HCT116 (cell line): ENCODE measurements at regions not wholly inside any gene's neighbourhood (a gene's known extent, or its start where the extent isn't known, plus 50 kb on each side); places are given as distances from the start of the nearest gene placed in this dataset.

Experiments
- ATAC-seq: fragments of 200-7000 bp; cut with Tn5 transposase; 2 replicates; pipeline ENCODE4 v1.9.1; 2020; ENCODE audit warnings: mild to moderate bottlenecking, moderate library complexity
- BruUV-seq: library from RNA; stranded (reverse); fragments of 400-500 nt; replicated peaks from 2 replicates; lab custom pipeline; 2021; lab: Mats Ljungman, UMichigan
- CTCF ChIA-PET: fragments of 300-600 bp; sonication (Branson Sonifier 250); formaldehyde crosslinking; loops from one replicate; lab custom pipeline; 2021; ENCODE audit warnings: antibody characterized with exemption; lab: Charles Lee
- POLR2A ChIA-PET: fragments of 300-600, 350-600 bp; sonication (Branson Sonifier 250); formaldehyde crosslinking; loops from one replicate; lab custom pipeline; 2021; ENCODE audit warnings: antibody characterized with exemption; lab: Charles Lee
- RAD21 ChIA-PET, 2 experiments: fragments of 300-600 bp; sonication (Branson Sonifier 250); formaldehyde crosslinking; loops; one replicate each; lab custom pipeline; 2023; ENCODE audit warnings: low total read pairs in 2 of 2; ENCODE audit not compliant: uncharacterized antibody in 2 of 2, unreplicated experiment in 2 of 2, low non-redundant PET in 1 of 2; lab: Charles Lee
- DNase-seq: peaks from one replicate; pipeline ENCODE4 v3.0.0-alpha.2; 2010; ENCODE audit warnings: low read depth, low spot score
- H2AFZ ChIP-seq: fragments of 200-600 bp; shearing (Covaris generic), sonication (generic); 2 replicates; pipeline ENCODE4 v1.6.1; 2017; ENCODE audit warnings: low read depth, mixed run types, mixed read lengths, antibody characterized with exemption, low read length; ENCODE audit not compliant: poor library complexity, severe bottlenecking
- H3K27ac ChIP-seq: 2 replicates; pipeline ENCODE4 v1.5.1; 2012; ENCODE audit warnings: low read depth, low read length
- H3K27me3 ChIP-seq: fragments of 200-600 bp; sonication (generic); 2 replicates; pipeline ENCODE4 v1.6.1; 2016; ENCODE audit warnings: mixed run types, low read length, mixed read lengths; ENCODE audit not compliant: insufficient read depth
- H3K36me3 ChIP-seq, 2 experiments: fragments of 200-500 bp in 1 of 2; fragments of 200-600 bp in 1 of 2; sonication (Bioruptor generic) in 1 of 2; sonication (generic) in 1 of 2; 2 replicates each; pipeline versions ENCODE4 v1.5.1 to v1.6.1; 2014 to 2016; ENCODE audit warnings: low read length in 2 of 2, inconsistent platforms in 1 of 2, mixed read lengths in 1 of 2, mixed run types in 1 of 2; ENCODE audit not compliant: insufficient read depth in 2 of 2, control insufficient read depth in 1 of 2
- H3K4me1 ChIP-seq, 2 experiments: fragments of 200-600 bp in 1 of 2; sonication (generic) in 1 of 2; 2 replicates each; pipeline versions ENCODE4 v1.5.1 to v1.6.1; 2012 to 2017; ENCODE audit warnings: low read length in 2 of 2, inconsistent platforms in 1 of 2, mild to moderate bottlenecking in 1 of 2, mixed read lengths in 1 of 2, mixed run types in 1 of 2, moderate library complexity in 1 of 2; ENCODE audit not compliant: insufficient read depth in 2 of 2, control insufficient read depth in 1 of 2
- H3K4me2 ChIP-seq: fragments of 200-600 bp; sonication (generic); 2 replicates; pipeline ENCODE4 v1.6.1; 2017; ENCODE audit warnings: mixed run types, low read length, mixed read lengths
- H3K4me3 ChIP-seq, 2 experiments: fragments of 200-600 bp in 1 of 2; sonication (generic) in 1 of 2; replicated peaks in 1 of 2; 2 replicates each; pipeline ENCODE4 v1.5.1; 2011 to 2016; ENCODE audit warnings: low read length in 2 of 2, control low read depth in 1 of 2, low read depth in 1 of 2, mild to moderate bottlenecking in 1 of 2, mixed read lengths in 1 of 2, mixed run types in 1 of 2
- H3K79me2 ChIP-seq: fragments of 200-600 bp; sonication (generic); 2 replicates; pipeline ENCODE4 v1.6.1; 2017; ENCODE audit warnings: mild to moderate bottlenecking, mixed run types, low read length, moderate library complexity, mixed read lengths; ENCODE audit not compliant: insufficient read depth
- H3K9ac ChIP-seq: fragments of 200-600 bp; sonication (generic); 2 replicates; pipeline ENCODE4 v1.6.1; 2016; ENCODE audit warnings: low read length, mixed read lengths
- H3K9me2 ChIP-seq: fragments of 200-600 bp; sonication (generic), shearing (Covaris generic); 2 replicates; pipeline ENCODE4 v1.6.1; 2017; ENCODE audit warnings: mixed run types, mild to moderate bottlenecking, moderate library complexity; ENCODE audit not compliant: insufficient read depth
- H3K9me3 ChIP-seq, 2 experiments: fragments of 200-500 bp in 1 of 2; fragments of 200-600 bp in 1 of 2; sonication (Bioruptor generic) in 1 of 2; sonication (generic) in 1 of 2; 2 replicates each; pipeline ENCODE4 v1.6.1; 2014 to 2017; ENCODE audit warnings: low read length in 2 of 2, mixed read lengths in 2 of 2, inconsistent platforms in 1 of 2, low read depth in 1 of 2, mild to moderate bottlenecking in 1 of 2, mixed run types in 1 of 2, moderate library complexity in 1 of 2; ENCODE audit not compliant: control insufficient read depth in 1 of 2, insufficient read depth in 1 of 2
- H4K20me1 ChIP-seq: fragments of 200-600 bp; sonication (generic), shearing (Covaris generic); 2 replicates; pipeline ENCODE4 v1.6.1; 2017; ENCODE audit warnings: mixed run types, mild to moderate bottlenecking, moderate library complexity; ENCODE audit not compliant: insufficient read depth
- CBX3 ChIP-seq: IDR thresholded peaks from 2 replicates; pipeline ENCODE4 v1.6.1; 2012; ENCODE audit warnings: low read depth
- CEBPB ChIP-seq: IDR thresholded peaks from 2 replicates; pipeline ENCODE4 v1.6.1; 2012; ENCODE audit warnings: low read depth
- EGR1 ChIP-seq: IDR thresholded peaks from 2 replicates; pipeline ENCODE4 v1.6.1; 2012; ENCODE audit warnings: low read depth
- ELF1 ChIP-seq: IDR thresholded peaks from 2 replicates; pipeline ENCODE4 v1.6.1; 2012; ENCODE audit warnings: low read depth, borderline replicate concordance
- EZH2phosphoT487 ChIP-seq: fragments of 200-600 bp; IDR thresholded peaks from 2 replicates; pipeline ENCODE4 v1.6.1; 2018; ENCODE audit warnings: antibody characterized with exemption, borderline replicate concordance
- FOSL1 ChIP-seq: IDR thresholded peaks from 2 replicates; pipeline ENCODE4 v1.6.1; 2012; ENCODE audit warnings: low read depth
- JUND ChIP-seq: IDR thresholded peaks from 2 replicates; pipeline ENCODE4 v1.6.1; 2012
- POLR2AphosphoS5 ChIP-seq: IDR thresholded peaks from 2 replicates; pipeline ENCODE4 v1.6.1; 2011; ENCODE audit warnings: mild to moderate bottlenecking, low read depth, low read length, moderate library complexity
- SP1 ChIP-seq: IDR thresholded peaks from 2 replicates; pipeline ENCODE4 v1.6.1; 2012; ENCODE audit warnings: low read depth
- SRF ChIP-seq: IDR thresholded peaks from 2 replicates; pipeline ENCODE4 v1.6.1; 2012; ENCODE audit warnings: low read depth
- TCF7L2 ChIP-seq: IDR thresholded peaks from 2 replicates; pipeline ENCODE4 v1.7.0; 2011; ENCODE audit warnings: borderline replicate concordance, inconsistent platforms; ENCODE audit not compliant: insufficient read depth, insufficient read length; ENCODE audit errors: extremely low read depth
- YY1 ChIP-seq: IDR thresholded peaks from 2 replicates; pipeline ENCODE4 v1.6.1; 2011; ENCODE audit warnings: low read length, low read depth, moderate library complexity, mild to moderate bottlenecking; ENCODE audit not compliant: insufficient replicate concordance; ENCODE audit errors: extremely low read depth
- ZFX ChIP-seq: fragments of 450-650 bp; IDR thresholded peaks from 2 replicates; pipeline ENCODE4 v1.6.1; 2017
- intact Hi-C: fragments of 100-400 bp; cut with micrococcal nuclease; formaldehyde crosslinking; loops from 2 replicates; pipeline ENCODE4 v1.10.0; 2022
- TF ChIP-seq, protein P1 (sequence below): IDR thresholded peaks from 2 replicates; pipeline ENCODE4 v1.6.1; 2012
- TF ChIP-seq, protein P2 (sequence below): IDR thresholded peaks from 2 replicates; pipeline ENCODE4 v1.6.1; 2011; ENCODE audit warnings: mild to moderate bottlenecking, low read length, moderate library complexity; ENCODE audit not compliant: insufficient replicate concordance; ENCODE audit errors: extremely low read depth
- TF ChIP-seq, protein P3 (sequence below): IDR thresholded peaks from 2 replicates; pipeline ENCODE4 v1.6.1; 2012

DNA sequence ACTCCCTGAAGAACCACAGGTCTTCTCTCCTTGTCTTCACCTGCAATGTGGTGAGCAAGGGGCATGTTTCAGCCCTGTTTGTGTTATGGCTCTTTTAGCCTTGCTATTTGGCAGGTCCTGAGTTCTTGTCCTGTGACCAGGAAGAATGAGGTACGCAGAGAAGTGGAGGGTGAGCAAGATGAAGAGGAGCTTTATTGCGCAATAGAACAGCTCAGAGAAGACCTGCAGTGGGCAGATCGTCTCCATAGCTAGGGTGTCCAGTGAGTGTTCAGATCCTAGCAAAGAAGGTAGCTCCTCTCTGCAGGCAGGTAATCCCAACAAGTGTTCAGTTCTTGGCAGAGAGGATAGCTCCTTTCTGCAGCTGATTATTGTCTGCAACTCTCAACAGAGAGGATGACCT, 672.9 kb downstream of the SH3BGRL start:
- Histone ChIP-seq H3K27ac (no peak overlapping the region), H3K9me2 (no peaks in the 10 kb centered on the region)
- TF ChIP-seq JUND (no peak), EGR1 (no peak), EZH2phosphoT487 (no peak), YY1 (no peak), ZFX (no peak), SRF (no peak), FOSL1 (no peak), ELF1 (no peak), CEBPB (no peak), CBX3 (no peak), POLR2AphosphoS5 (no peak), TCF7L2 (no peak), SP1 (no peak)
- TF ChIP-seq, protein P1, sequence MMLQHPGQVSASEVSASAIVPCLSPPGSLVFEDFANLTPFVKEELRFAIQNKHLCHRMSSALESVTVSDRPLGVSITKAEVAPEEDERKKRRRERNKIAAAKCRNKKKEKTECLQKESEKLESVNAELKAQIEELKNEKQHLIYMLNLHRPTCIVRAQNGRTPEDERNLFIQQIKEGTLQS, result no peak
- TF ChIP-seq, protein P2, sequence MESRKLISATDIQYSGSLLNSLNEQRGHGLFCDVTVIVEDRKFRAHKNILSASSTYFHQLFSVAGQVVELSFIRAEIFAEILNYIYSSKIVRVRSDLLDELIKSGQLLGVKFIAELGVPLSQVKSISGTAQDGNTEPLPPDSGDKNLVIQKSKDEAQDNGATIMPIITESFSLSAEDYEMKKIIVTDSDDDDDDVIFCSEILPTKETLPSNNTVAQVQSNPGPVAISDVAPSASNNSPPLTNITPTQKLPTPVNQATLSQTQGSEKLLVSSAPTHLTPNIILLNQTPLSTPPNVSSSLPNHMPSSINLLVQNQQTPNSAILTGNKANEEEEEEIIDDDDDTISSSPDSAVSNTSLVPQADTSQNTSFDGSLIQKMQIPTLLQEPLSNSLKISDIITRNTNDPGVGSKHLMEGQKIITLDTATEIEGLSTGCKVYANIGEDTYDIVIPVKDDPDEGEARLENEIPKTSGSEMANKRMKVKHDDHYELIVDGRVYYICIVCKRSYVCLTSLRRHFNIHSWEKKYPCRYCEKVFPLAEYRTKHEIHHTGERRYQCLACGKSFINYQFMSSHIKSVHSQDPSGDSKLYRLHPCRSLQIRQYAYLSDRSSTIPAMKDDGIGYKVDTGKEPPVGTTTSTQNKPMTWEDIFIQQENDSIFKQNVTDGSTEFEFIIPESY, result no peak
- TF ChIP-seq, protein P3, sequence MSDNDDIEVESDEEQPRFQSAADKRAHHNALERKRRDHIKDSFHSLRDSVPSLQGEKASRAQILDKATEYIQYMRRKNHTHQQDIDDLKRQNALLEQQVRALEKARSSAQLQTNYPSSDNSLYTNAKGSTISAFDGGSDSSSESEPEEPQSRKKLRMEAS, result no peak
- TF ChIP-seq, all 23 proteins: peak for 0
- Histone ChIP-seq H3K9ac (no peak overlapping the region), H3K9me3 (no peaks in the 10 kb centered on the region), H3K27me3 (no peaks in the 10 kb centered on the region), H4K20me1 (no peaks in the 10 kb centered on the region), H3K4me3 (no peak overlapping the region), H3K36me3 (no peaks in the 10 kb centered on the region), H3K4me1 (no peaks in the 10 kb centered on the region), H3K79me2 (no peaks in the 10 kb centered on the region), H2AFZ (no peak overlapping the region), H3K4me2 (no peak overlapping the region)
- ATAC-seq (no peak), DNase-seq (no peak)
- no TSS peak for BruUV-seq
- ChIA-PET POLR2A (no interaction called here), CTCF (no interaction called here), RAD21 (no interaction called here)
- intact Hi-C loops, result no loop called here
